Endodermal cell (in vitro differentiated cells): ENCODE measurements at regions not wholly inside any gene's neighbourhood (a gene's known extent, or its start where the extent isn't known, plus 50 kb on each side); places are given as distances from the start of the nearest gene placed in this dataset.

Source experiments
- DNase-seq: peaks from one replicate; pipeline ENCODE4 v3.0.0-alpha.2; 2017
- H3K27ac ChIP-seq: 2 replicates; pipeline ENCODE4 v1.5.1; 2013; ENCODE audit warnings: mild to moderate bottlenecking, low read depth, low read length, moderate library complexity
- H3K27me3 ChIP-seq: 2 replicates; pipeline ENCODE4 v1.6.1; 2013; ENCODE audit warnings: mild to moderate bottlenecking, low read length, moderate library complexity; ENCODE audit not compliant: insufficient read depth, control insufficient read depth, poor library complexity, severe bottlenecking
- H3K36me3 ChIP-seq: 2 replicates; pipeline ENCODE4 v1.7.0; 2013; ENCODE audit warnings: mild to moderate bottlenecking, low read length, moderate library complexity; ENCODE audit not compliant: control insufficient read depth, insufficient read depth
- H3K4me1 ChIP-seq: one replicate; pipeline ENCODE4 v1.7.0; 2013; ENCODE audit warnings: low read length; ENCODE audit not compliant: control insufficient read depth, insufficient read depth
- H3K4me3 ChIP-seq: 2 replicates; pipeline ENCODE4 v1.5.1; 2013; ENCODE audit warnings: mild to moderate bottlenecking, low read length, moderate library complexity
- H3K9ac ChIP-seq: 2 replicates; pipeline ENCODE4 v1.6.1; 2013; ENCODE audit warnings: mild to moderate bottlenecking, low read length, moderate library complexity; ENCODE audit not compliant: poor library complexity, severe bottlenecking; ENCODE audit errors: extremely low read depth
- H3K9me3 ChIP-seq: 2 replicates; pipeline ENCODE4 v1.6.1; 2013; ENCODE audit warnings: mild to moderate bottlenecking, low read length, moderate library complexity; ENCODE audit not compliant: control insufficient read depth
- H3K27ac Mint-ChIP-seq: 2 replicates; pipeline ENCODE4 v1.8.0; 2020; ENCODE audit warnings: mixed read lengths
- H3K27me3 Mint-ChIP-seq: 2 replicates; pipeline ENCODE4 v1.8.0; 2021; ENCODE audit warnings: mild to moderate bottlenecking, mixed read lengths; ENCODE audit not compliant: insufficient read depth
- H3K36me3 Mint-ChIP-seq: 2 replicates; pipeline ENCODE4 v1.8.0; 2020; ENCODE audit warnings: low read depth, mixed read lengths
- H3K4me1 Mint-ChIP-seq: 2 replicates; pipeline ENCODE4 v1.8.0; 2020; ENCODE audit warnings: mixed read lengths
- H3K4me3 Mint-ChIP-seq: 2 replicates; pipeline ENCODE4 v1.8.0; 2020; ENCODE audit warnings: mild to moderate bottlenecking, moderate library complexity, mixed read lengths
- H3K9me3 Mint-ChIP-seq: 2 replicates; pipeline ENCODE4 v1.8.0; 2020; ENCODE audit warnings: mild to moderate bottlenecking, mixed read lengths
- WGBS, 2 experiments: methylation state at CpG; one replicate each; pipeline versions ENCODE4 v1.1.5 to v1.1.7; 2013; ENCODE audit warnings: missing lambda C conversion rate in 2 of 2, mixed read lengths in 1 of 2; ENCODE audit not compliant: insufficient coverage in 1 of 2, insufficient read length in 1 of 2; 5-methylcytosine and 5-hydroxymethylcytosine counted together
- TF ChIP-seq, protein P1 (sequence below): fragments of 200-600 bp; sonication (generic); conservative IDR thresholded peaks from 2 replicates; pipeline ENCODE4 v1.5.0; 2021; ENCODE audit warnings: antibody characterized with exemption, mild to moderate bottlenecking

DNA sequence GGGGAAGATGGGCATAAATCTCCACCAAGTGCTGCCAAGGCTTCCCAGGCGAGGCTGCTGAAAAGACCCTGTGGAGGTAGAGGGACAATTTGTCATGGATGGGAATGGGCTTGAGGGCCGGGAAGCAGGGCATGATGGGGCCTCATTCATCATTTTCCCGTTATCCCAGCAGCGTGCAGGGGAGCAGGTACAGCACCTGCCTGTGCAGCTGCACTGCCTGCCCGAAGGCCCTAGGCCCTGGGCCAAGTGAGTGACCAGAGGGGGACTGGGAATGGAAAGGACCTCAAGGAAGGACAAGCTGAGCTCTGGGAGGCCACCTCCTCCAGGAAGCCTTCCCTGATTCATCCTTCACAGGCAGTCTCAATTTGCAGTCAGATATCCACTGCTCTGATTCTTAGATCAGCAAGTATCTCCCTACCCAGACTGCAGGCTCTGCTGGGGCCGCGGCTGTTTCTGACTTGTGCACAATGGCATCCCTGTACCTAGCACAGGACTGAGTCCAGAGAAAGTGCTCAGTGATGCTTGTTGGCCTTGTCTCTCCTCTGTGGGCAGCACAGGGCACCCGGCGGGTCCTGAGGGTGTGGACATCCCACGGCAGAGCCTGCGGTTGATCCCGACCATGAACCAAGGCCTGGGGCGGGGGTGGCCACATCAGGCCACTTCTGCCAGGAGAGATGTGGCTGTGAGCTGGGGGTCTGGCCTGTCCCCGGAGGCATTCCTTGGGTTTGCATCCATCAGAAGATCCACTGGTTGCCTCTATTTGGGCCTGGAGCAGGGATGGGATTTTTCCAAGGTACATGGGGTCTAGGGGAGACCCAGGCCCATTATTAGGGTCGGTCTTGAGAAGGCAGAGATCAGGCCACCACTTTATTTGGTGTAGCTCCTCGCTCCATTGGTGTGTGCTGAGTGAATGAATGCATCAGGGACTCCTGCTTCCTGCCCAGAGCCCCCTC lies 167.3 kb upstream of the RTL1 start:
- peak; percentile 24 for DNase-seq
- peaks cover 18% of the 10 kb centered on the region for H3K4me1 Mint-ChIP-seq
- 90 to 96% methylated on average over 10 to 16 of the region's 16 CpGs for WGBS, 2 experiments
- no peak overlapping the region for H3K27ac ChIP-seq
- peaks cover 4% of the 10 kb centered on the region for H3K9me3 Mint-ChIP-seq
- no peaks in the 10 kb centered on the region for H3K36me3 ChIP-seq
- H3K27ac Mint-ChIP-seq, result no peak overlapping the region
- H3K9me3 ChIP-seq, result no peaks in the 10 kb centered on the region
- H3K4me3 ChIP-seq, result no peak overlapping the region
- no peak overlapping the region for H3K9ac ChIP-seq
- TF ChIP-seq, protein P1, sequence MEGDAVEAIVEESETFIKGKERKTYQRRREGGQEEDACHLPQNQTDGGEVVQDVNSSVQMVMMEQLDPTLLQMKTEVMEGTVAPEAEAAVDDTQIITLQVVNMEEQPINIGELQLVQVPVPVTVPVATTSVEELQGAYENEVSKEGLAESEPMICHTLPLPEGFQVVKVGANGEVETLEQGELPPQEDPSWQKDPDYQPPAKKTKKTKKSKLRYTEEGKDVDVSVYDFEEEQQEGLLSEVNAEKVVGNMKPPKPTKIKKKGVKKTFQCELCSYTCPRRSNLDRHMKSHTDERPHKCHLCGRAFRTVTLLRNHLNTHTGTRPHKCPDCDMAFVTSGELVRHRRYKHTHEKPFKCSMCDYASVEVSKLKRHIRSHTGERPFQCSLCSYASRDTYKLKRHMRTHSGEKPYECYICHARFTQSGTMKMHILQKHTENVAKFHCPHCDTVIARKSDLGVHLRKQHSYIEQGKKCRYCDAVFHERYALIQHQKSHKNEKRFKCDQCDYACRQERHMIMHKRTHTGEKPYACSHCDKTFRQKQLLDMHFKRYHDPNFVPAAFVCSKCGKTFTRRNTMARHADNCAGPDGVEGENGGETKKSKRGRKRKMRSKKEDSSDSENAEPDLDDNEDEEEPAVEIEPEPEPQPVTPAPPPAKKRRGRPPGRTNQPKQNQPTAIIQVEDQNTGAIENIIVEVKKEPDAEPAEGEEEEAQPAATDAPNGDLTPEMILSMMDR, result no peak
- H3K4me1 ChIP-seq, result peaks cover 6% of the 10 kb centered on the region
- no peaks in the 10 kb centered on the region for H3K36me3 Mint-ChIP-seq
- H3K27me3 ChIP-seq, result no peaks in the 10 kb centered on the region
- H3K4me3 Mint-ChIP-seq, result no peak overlapping the region
- H3K27me3 Mint-ChIP-seq, result peaks cover under 1% of the 10 kb centered on the region

DNA sequence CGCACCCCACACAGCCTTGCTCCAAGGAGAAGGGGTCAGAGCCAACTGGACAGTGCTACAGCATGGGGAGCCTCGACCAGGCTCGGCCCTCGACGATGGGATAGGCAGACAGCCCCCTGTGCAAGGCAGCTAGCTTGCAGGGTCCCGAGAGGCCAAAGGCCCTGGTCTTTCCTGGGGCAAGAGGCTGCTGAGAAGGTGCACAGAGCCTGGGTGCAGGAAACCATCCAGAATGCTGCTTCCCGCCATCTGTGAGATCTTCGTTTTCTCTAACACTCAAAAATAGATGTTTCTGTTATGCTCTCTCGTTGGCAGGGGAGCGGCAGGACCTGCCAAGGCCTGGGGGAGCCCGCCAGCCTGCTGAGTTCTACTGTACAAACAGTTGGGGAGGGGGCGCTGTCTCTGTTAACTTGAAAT lies 168.0 kb upstream of the RTL1 start:
- no peak overlapping the region for H3K4me3 ChIP-seq
- DNase-seq, result peak; percentile 41
- Mint-ChIP-seq H3K27me3 (peaks cover 2% of the 10 kb centered on the region), H3K27ac (no peak overlapping the region), H3K36me3 (no peaks in the 10 kb centered on the region), H3K9me3 (peaks cover 4% of the 10 kb centered on the region), H3K4me1 (peaks cover 18% of the 10 kb centered on the region), H3K4me3 (no peak overlapping the region)
- no peak overlapping the region for H3K9ac ChIP-seq
- no peaks in the 10 kb centered on the region for H3K9me3 ChIP-seq
- peaks cover 7% of the 10 kb centered on the region for H3K4me1 ChIP-seq
- WGBS, 2 experiments, result 90 to 94% methylated on average over 9 to 12 of the region's 12 CpGs
- no peaks in the 10 kb centered on the region for H3K36me3 ChIP-seq
- TF ChIP-seq, protein P1, result no peak
- no peaks in the 10 kb centered on the region for H3K27me3 ChIP-seq
- no peak overlapping the region for H3K27ac ChIP-seq

DNA sequence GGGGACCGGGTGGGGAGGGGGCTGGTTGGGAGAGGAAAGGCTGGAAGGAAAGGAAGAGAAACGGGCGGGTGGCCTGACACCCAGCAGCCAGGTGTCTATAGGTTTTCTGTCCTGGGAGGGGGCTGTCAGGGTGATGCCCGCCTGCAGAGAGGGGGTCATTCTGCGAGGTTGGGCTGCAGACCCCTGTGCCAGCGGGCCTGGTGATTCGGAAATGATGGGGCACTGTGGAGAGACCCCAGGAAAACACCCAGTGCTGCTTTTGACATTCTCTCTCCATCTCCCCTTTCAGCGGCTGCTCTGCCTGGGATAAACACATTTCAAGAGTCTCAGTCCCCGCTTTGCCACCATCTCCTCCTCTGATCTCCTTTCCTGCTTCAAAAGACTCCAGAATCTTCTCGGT lies 168.5 kb upstream of the RTL1 start:
- TF ChIP-seq, protein P1, result no peak

More for the DNA sequence above, 168.5 kb upstream of the RTL1 start:
- Histone ChIP-seq H3K27ac (no peak overlapping the region), H3K36me3 (no peaks in the 10 kb centered on the region), H3K27me3 (no peaks in the 10 kb centered on the region), H3K9me3 (no peaks in the 10 kb centered on the region), H3K9ac (no peak overlapping the region), H3K4me1 (peaks cover 12% of the 10 kb centered on the region), H3K4me3 (no peak overlapping the region)
- Mint-ChIP-seq H3K9me3 (peaks cover 4% of the 10 kb centered on the region), H3K4me1 (peaks cover 22% of the 10 kb centered on the region), H3K4me3 (no peak overlapping the region), H3K36me3 (no peaks in the 10 kb centered on the region), H3K27ac (no peak overlapping the region), H3K27me3 (peaks cover 4% of the 10 kb centered on the region)
- no peak for DNase-seq
- 84 to 92% methylated on average over 3 to 10 of the region's 10 CpGs for WGBS, 2 experiments
